ENCODE measurements at regions not wholly inside any gene's neighbourhood (a gene's known extent, or its start where the extent isn't known, plus 50 kb on each side); places are given as distances from the start of the nearest gene placed in this dataset.
"Not testable (repeated sequence)": the region's sequence is repeated elsewhere in the genome, so short reads cannot be mapped to it uniquely, and the experiment has no call there.

- DNase-seq = no peak
Measured at GRCh38 chr3:193129607-193130006, 111.4 kb upstream of the PLAAT1 start.

GRCh38 chr3:193130576-193130975, 110.4 kb upstream of the PLAAT1 start:
- DNase-seq = no peak

GRCh38 chr3:193132241-193132640, 108.8 kb upstream of the PLAAT1 start:
- no peak for DNase-seq

DNA sequence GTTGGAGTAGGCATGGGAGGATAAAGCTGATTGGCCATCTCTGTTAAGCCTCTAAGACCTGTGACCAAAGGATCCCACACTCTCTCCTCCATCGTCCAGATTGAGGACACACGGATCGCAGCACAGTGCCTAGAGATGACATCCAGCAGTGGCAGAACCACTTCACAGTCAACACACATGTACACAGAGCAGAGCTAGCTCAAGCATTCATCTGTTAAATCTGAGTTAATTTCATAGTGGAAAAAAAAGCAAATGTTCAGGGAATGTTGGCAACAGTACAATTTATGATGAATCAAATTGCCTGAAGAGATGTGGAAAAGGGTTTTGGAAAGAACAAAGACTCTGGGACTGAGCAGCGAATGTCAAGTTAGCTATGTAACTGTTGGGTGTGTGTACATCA, 108.1 kb upstream of the PLAAT1 start:
- DNase-seq = no peak

GRCh38 chr3:193134856-193135255, 106.2 kb upstream of the PLAAT1 start:
- DNase-seq = no peak

DNA sequence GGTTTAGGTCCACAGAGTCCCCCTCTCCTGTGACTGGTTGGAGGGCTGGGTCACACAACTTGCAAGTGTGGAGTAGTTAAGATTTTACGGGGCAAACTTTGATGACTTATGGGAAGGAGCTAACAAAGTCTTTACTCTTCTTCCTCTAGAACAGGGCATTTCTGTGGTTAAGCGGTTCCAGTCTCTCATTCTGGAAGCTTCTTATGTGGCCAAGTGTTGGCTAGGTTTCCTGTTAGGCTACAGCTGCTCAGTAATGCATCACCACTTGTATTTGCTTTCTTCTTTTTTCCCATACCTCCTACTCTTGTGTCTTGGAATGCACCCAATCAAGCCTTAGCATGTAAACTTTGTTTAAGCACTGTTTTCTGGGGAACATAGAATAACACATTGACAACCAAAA, 100.6 kb upstream of the PLAAT1 start:
- DNase-seq = no peak

- no peak for DNase-seq
Measured at GRCh38 chr3:193145248-193145647, 95.8 kb upstream of the PLAAT1 start.

GRCh38 chr3:193148688-193149473, 92.1 kb upstream of the PLAAT1 start:
- peak; percentile 2 for DNase-seq

DNA sequence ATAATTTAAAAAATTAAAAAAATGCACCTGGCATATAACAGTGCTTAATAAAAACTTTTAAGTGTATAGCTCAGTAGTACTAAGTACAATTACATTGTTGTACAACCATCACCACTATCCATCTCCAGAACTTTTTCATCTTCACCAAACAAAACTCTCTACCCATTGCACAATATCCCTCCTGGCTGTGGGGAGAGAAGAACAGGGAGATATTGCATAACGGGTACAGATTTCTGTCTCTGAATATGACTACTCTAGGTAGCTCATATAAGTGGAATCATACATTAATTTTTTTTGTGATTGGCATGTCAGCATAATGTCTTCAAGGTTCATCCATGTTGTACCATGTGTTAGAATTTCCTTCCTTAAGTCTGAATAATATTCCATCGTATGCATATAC, 91.0 kb upstream of the PLAAT1 start:
- no peak for DNase-seq

- DNase-seq = not testable (repeated sequence)
Measured at GRCh38 chr3:193155044-193155781, 85.8 kb upstream of the PLAAT1 start.

- no peak for DNase-seq
Measured at GRCh38 chr3:193157051-193157450, 84.0 kb upstream of the PLAAT1 start.

DNA sequence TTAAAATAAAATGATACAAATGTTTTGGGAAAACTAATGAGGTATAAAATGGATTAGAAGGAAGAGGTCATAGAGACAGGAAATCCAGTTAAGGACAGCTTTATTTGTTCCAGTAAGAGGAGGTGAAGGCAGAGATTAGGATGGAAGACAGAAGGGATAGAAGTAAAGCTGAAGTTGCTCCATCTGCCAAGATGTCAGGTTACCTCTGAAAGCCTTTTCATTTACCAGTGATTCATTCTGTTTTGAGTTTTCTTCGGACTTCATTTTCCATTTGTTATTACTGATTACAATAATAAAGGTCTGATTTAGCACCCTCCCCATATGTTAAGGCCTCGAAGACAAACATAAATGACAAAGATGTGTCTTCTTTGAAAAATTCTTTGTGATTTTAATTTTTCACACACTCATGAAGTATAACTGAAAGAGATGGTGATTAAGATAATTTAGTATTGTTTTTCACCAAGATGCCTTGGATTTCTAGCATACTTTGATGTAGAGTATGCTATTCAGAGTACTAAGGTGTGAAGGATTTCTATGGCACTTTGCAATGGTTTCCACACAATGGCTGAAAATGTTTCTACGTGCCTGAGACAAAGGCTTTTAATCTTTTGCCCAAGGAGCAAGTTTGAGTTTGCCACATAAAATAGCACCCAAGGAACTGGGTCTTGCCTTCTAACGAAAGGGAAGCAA, 75.4 kb upstream of the PLAAT1 start:
- DNase-seq = no peak

DNA sequence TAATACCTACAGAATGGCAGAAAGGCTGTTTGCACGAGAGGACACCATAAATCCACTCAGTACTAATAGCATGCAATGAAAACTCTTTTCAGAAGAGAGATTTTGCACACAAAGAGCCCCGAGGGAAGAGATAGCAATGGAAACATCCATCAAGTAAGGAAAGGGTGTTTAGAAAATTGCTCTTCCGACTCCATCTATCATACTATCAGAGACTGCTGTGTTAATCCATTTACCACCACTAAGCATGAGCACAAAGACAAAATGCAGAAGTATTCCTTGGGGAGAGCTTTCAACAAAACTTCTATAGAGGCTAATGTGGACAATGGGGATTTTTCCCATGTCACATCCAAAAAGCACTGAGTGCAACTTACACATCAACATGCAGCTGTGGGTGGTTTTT, 72.1 kb upstream of the PLAAT1 start:
- peak; percentile 42 for DNase-seq

DNA sequence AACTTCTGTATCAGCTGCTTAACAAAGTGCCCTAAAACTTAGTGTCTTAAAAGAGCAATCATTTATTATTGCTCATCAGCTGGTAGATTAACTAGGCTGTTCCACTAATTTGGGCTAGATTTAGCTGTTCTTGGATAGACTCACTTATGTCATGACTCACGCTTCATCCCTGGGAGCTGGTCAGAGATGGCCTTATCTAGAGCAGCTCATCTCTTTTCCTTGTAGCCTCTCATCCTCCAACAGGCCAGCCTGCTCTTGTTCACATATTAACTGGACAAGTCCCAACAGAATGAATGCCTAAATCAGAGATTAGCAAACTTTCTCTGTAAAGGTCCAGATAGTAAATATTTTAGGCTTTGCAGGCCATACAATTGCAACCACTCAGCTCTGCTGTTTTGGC, 66.9 kb upstream of the PLAAT1 start:
- DNase-seq = no peak

- not testable (repeated sequence) for DNase-seq
Measured at GRCh38 chr3:193179332-193180012, 61.5 kb upstream of the PLAAT1 start.

GRCh38 chr3:193187070-193187722, 53.8 kb upstream of the PLAAT1 start:
- DNase-seq = no peak

DNA sequence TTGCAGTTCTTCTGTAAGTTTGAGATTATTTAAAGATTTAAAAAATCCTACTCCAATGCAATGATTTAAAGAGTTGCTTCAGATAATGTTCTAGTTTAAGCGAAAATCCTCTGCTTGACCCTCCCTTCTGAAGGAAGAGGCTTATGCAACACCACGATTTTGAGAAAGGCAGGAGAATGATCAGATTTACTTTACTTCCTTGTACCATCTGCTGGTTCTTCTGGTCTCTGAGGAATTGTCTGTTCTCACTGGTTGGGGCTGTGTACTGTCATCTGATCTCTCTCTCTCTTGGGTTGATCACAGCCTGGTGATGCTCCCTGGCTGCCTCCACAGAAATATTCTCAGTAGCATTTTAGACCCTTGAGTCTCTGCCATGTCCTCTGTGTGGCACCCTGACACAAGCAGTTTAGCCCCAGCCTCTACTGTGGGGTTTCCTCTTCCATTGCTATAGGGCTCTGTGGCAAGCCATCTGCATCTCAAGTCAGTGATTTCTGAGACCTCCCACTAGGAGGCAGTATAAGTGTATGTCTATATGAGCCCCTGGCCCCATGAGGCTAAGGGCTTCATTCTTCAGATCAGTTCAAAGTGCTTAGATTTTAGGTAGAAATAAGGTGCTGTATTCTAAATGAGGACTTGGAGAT, 50.8 kb upstream of the PLAAT1 start:
- DNase-seq = peak; percentile 63

Measured in NCI-H1436 (cell line).